HG03521 (cell line): ENCODE measurements at regions not wholly inside any gene's neighbourhood (a gene's known extent, or its start where the extent isn't known, plus 50 kb on each side); places are given as distances from the start of the nearest gene placed in this dataset.
"Not testable (repeated sequence)": the region's sequence is repeated elsewhere in the genome, so short reads cannot be mapped to it uniquely, and the experiment has no call there.

Source experiments
- ATAC-seq: cut with Tn5 transposase; IDR thresholded peaks from one replicate; pipeline ENCODE4 v1.9.1; 2021; ENCODE audit warnings: mild to moderate bottlenecking, moderate library complexity; ENCODE audit not compliant: unreplicated experiment

DNA sequence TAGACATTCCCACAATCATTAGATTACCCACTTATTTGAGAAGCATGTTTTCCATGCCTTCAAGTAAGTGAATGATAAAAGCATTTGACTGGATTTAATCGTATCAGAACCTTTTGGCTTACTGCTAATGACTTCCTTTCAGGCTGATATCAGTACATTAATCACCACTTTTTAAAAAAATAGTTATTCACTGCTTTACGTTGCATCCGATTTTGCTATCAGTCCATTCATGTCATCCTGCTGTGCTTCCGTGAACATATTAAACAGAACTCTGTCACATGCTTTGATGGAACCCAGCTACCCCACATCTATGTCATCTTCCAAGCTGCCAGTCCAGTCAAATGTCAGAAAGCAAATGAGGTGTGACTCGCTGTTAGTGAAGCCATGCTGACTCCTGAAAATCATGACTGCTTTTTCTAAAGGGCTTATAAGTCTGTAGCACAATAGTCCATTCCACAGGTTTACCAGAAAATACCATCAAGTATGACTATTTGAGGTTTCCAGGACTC lies 440.9 kb downstream of the IRS2 start:
- ATAC-seq: no peak

DNA sequence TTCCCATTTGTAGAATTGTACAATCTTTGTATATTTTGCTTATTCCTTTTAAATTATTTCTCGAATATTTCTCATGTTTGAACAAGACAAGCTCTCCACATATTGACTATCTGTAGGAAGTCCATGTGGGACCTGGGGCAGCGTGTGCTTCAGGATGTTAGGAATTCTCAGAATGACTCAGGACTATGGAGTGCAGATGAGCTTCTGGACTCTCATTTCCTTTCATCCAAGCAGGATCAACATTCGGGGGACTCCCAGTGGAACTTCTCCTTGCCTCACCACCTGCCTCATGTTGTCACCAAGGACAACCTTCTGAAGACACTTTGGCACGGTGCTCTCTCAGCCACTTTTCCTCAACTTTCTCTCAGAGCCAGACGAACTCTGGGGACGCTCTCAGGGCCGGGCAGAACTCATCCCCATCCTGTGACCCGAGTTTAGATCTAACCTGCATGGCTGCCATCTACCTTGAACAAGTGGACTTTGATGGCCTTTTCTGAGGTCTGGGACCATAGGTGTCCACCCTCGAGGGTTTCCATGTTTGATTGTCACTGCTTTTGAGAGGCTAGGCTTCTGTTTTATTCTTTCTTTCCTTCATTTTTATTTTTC lies 441.7 kb downstream of the IRS2 start:
- ATAC-seq: no peak

DNA sequence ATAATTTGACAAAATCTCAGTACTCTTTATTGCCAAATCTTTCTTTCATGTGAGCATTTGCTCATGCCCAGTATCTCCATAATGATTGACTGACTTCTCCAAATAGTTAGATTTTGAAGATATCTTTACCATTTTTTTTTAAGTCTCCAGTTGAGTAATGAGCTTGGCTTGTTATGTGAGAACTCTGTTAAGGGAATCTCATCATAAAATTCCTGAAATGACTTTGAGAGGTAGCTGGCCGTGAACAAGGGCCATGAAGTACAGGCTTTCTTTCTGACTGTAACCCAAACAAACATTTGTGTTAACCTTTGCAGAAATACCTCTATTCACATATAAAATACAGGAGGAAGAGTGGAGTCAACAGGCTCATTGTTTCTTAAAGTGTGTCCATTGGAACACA lies 449.7 kb downstream of the IRS2 start:
- no peak for ATAC-seq

DNA sequence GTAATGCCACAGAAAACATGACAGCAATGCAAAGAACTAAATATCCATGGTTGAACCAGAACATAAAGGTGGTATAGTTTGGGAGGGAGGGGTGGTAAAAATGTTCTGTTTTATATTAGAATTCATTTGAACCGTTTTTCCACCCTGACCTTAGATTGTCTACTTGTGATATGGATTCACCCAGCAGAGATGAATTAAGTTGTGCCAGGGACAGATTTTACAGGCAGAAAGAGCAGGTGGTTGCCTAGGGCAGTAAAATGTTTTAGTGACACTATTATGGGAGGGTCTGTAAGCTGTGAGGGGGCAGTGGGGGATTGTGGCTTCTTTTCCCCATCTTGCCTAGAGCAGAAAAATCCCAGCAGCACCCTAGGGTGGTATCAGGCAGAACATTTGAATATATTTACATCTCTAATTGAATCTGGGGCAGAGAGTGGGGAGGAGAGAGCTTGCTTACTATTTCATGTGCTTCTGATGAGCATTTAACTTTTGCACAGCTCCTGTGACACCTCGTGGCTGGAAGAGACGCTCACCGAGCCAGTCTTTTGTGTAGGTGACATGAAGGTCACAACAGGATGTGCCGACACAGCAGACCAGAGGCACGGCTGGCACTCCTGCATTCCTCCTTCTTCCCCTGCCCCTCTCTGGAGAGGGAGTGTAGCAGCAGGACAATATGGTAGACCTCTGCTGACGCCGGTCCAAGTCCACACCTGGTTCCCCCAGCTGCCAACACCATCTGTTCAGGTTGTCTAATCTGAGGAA lies 452.3 kb downstream of the IRS2 start:
- no peak for ATAC-seq

DNA sequence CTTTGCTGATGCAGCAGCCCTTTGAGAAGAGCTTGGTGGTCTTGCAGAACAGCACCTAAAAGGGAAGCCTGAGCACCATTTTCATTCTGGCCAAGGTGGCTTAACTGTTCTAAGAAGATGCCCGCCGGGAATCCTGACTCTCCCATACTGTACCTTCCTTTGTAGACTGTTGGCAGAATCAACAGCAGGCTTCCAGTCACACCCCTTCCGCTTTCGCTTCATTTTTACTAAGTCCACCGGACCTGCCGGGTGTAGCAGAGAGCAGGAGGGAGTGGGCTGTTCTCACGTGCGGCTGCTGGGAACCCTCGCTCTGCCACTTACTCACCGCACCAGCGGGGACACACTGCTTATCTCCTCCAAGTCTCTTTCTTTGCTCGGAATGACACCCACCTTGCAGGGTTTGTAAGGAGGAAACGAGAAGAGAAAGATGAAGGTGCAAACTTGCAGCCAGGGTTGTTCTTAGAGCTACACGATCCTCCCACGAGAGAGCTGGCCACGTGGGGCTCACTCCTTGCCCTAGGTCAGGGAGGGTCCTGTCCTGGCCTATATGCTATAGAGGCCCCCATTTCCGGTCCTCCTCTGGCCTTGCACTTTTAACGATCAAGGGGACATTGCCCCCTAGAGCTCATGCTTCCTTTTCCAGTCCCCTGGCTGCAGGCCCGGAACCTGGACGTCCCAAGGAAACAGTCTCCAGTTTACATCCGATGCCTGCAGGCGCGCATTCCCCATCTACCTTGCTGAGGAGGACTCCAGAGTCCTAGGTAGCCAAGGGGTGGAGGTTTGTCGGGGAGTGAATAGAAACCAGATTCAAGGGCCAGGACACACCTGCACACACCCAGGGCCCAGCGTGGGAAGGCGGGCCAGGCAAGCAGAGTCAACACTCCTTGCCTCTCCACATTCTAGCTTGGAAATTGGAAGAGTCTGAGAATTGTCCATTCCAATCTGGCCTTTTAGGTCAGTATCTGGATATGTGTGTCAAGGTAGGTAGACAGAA lies 453.6 kb downstream of the IRS2 start:
- ATAC-seq: no peak

DNA sequence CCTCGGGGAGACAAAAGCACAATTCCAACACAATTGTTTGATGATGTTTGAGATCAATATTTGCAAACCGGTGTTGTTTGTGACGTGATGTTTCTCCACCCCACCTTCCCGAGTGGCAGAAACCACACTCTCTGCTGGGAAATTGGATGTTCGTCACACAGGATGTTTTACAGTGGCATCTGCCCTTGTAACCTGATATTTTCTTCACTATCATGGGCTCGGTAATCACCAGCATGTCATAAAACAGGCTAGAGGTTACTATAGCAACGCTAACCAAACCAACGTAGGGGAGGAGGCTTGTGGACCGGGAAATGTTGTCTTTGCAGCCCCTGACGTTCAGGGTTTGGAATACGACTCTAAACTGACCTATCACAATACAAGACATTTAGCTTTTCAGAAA lies 454.5 kb downstream of the IRS2 start:
- ATAC-seq: no peak

- ATAC-seq: no peak
These were observed 455.4 kb downstream of the IRS2 start for GRCh38 chr13:109331011-109331433.

DNA sequence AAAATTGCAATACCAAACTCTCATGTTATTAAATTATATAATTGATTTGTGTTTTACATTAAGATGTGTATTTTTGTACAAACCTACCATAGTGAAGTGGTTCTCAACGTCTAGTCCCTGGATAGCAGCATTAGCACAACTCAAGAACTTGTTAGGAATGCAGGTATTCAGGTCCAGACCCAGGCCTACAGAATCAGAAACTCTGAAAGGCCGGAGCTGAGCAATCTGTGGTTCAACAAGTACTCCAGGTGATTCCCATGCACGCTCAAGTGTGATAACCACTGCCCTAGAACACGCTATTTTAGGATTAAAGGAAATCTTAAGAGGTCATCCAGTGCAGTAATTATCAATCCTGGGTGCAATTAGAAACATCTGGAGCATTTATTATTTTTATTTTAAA lies 456.3 kb downstream of the IRS2 start:
- no peak for ATAC-seq

DNA sequence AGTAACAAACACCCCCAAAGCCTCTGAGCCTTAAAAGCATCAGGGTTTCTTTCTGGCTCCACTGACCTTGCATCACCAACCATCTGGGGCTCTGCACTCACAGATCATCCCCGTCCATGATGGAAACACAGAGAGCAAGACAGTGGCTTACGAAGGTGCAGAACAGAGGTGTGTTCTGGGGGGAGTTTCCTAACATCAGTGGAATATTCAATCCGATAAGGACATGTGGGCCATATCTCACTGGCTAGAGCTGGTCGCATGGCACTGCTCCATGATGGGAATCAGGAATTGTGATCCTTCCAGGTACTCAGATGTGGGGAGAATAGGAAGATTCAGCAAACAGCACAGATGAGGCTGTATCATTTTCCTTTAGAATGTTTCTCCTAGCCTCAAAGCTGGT lies 457.2 kb downstream of the IRS2 start:
- no peak for ATAC-seq

- ATAC-seq: no peak
These were observed 459.8 kb downstream of the IRS2 start for GRCh38 chr13:109326601-109327000.

GRCh38 chr13:109323338-109323737 lies 463.0 kb downstream of the IRS2 start:
- ATAC-seq: no peak

DNA sequence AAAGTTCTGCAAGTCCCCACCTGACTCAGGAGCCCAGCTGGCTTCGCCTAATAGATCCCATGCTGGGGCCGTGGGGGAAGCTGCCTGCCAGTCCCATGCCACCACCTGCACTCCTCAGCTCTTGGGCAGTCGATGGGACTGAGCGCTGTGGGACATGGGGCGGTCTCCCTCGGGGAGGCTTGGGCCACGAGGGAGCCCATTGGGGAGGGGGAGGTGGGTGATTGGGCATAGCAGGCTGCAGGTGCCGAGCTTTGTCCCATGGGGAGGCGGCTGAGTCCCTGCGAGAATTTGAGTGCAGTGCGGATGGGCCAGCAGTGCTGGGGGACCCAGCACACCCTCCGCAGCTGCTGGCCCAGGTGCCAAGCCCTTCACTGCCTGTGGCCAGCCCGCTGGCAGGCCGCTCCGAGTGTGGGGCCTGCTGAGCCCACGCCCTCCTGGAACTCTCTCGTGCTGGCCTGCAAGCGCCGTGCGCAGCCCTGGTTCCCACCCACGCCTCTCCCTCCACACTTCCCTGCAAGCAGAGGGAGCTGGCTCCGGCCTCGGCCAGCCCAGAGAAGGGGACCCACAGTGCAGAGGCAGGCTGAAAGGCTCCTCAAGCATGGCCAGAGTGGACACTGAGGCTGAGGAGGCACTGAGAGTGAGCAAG lies 467.3 kb downstream of the IRS2 start:
- ATAC-seq: no peak

DNA sequence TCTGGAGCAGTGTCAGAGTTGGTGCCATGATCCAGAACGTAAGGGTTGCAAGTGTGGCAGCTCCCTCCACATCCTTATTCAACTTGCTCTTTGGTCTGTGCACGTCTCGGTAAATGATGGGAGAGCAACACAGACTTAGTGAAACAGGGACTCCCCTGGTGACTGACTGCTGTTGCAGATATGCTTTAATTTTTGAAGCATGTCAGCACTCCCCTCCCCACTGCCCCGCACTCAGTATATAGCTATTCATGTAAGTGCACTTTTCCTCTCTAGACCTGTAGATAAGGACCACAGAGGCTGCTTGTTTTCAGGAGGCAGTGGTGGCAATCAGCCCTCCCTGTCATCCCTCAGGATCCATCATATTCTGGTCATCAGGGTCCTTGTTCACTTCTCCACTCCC lies 470.9 kb downstream of the IRS2 start:
- no peak for ATAC-seq

DNA sequence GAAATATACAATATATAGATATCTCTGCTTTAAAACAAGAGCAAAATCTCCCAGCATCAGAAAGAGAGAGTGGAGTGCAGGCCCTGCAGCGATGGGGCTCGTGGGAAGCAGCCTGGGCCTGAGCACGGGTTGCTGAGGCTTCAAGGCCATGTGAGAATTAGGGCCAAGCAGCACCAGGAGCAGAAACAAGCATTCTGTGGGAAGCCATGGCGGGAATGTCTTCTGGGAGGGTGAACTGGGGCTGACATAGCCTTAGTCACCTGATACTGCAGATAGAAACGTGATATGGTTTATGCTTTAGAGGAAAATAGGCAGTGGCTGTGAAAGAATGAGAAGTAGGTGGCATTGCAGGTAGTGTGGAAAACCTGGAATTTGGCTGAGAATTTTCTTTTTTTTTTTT lies 472.3 kb downstream of the IRS2 start:
- ATAC-seq: no peak

GRCh38 chr13:109312399-109312798 lies 474.0 kb downstream of the IRS2 start:
- ATAC-seq: no peak

DNA sequence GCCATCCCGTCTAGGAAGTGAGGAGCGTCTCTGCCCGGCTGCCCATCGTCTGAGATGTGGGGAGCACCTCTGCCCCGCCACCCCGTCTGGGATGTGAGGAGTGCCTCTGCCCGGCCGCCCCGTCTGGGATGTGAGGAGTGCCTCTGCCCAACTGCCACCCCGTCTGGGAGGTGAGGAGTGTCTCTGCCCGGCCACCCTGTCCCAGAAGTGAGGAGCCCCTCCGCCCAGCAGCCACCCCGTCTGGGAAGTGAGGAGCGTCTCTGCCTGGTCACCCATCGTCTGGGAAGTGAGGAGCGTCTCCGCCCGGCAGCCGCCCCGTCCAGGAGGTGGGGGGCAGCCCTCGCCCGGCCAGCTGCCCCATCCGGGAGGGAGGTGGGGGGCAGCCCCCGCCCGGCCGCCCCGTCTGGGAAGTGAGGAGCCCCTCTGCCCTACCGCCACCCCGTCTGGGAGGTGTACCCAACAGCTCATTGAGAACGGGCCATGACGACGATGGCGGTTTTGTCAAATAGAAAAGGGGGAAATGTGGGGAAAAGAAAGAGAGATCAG lies 474.9 kb downstream of the IRS2 start:
- not testable (repeated sequence) for ATAC-seq

- no peak for ATAC-seq
These were observed 476.6 kb downstream of the IRS2 start for GRCh38 chr13:109309625-109310363.

DNA sequence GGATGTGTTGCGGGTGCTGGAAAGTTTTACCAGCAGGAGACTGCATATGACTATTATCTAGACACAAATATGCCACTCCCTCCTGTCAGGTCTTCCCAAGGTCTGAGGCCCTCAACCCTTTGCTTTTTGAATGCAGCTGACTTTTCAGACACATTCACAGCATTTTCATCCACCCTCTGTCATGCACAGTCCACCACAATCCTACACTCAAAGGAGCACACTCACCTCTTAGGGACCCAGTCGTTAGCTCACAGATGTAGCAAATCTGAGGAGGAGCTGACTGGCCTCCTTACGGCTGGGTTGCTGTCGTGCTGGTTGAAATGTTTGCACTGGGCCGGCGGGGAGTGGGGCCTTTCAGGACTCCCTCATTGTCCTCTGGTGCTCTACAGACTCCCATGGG lies 479.4 kb downstream of the IRS2 start:
- no peak for ATAC-seq

DNA sequence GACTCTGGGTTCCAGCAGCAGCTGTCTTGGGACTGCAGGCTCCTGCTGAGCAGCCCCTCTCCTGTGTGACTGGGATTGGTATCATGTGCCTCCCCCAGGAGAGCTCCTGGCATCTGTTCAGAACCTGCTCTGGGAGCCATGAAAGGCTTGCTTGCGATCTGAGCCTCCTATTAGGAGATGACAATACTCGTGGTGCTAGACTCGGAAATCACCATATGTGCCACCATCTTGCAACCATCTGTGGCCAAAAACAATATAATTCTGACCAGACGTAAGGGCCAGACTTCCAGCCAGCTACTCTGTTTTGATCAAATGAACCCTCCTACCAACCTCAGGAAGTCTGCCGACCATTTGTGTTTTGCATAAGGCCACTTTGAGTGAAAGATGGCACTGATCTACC lies 484.7 kb downstream of the IRS2 start:
- ATAC-seq: no peak

DNA sequence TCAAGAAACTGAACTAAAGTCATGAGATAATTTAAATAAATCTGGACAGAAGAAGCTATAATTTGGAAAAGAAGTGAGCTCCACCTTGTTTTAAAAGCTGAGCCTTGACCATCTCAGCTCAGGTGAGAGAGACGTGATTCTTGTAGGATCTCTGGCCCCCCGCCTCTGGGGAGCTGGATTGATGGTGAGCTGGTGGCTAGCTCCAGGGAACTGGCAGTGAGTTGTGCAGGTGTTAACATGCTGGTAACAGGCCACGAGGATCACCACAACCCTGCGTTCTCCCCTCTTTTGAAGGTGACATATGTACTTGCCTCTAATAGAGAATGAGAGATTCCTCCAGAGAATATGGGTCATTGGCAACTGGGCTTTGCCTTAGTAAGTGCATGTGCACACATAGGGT lies 485.1 kb downstream of the IRS2 start:
- no peak for ATAC-seq
